Heart right ventricle (tissue), 16 donors: ENCODE measurements at regions not wholly inside any gene's neighbourhood (a gene's known extent, or its start where the extent isn't known, plus 50 kb on each side); places are given as distances from the start of the nearest gene placed in this dataset.
A peak's percentile ranks its signal among the peaks of the same experiment; 100 is the strongest.
"Not testable (repeated sequence)": the region's sequence is repeated elsewhere in the genome, so short reads cannot be mapped to it uniquely, and the experiment has no call there.

Source experiments
- ATAC-seq, 8 donors: fragments of 200-7000 bp; cut with Tn5 transposase; one replicate each; pipeline ENCODE4 v1.9.1; 2020; ENCODE audit warnings: mild to moderate bottlenecking in 8 of 8, moderate library complexity in 8 of 8, moderate number of reproducible peaks in 1 of 8
- DNase-seq, 2 donors: peaks; one replicate each; pipeline ENCODE4 v3.0.0-alpha.2; 2020
- H3K27ac ChIP-seq, 10 donors: fragments of 200-600 bp; sonication (generic) in 2 of 10; one replicate each; pipeline versions ENCODE4 v1.5.0 to v1.8.0; 2020 to 2022; ENCODE audit warnings: mild to moderate bottlenecking in 3 of 10
- H3K27me3 ChIP-seq, 7 donors: fragments of 200-600 bp; one replicate each; pipeline ENCODE4 v1.8.0; 2021 to 2022; ENCODE audit warnings: mild to moderate bottlenecking in 2 of 7
- H3K36me3 ChIP-seq, 9 donors: fragments of 200-600 bp; sonication (generic) in 1 of 9; one replicate each; pipeline versions ENCODE4 v1.5.0 to v1.8.0; 2020 to 2022; ENCODE audit warnings: mild to moderate bottlenecking in 2 of 9
- H3K4me1 ChIP-seq, 9 donors: fragments of 200-600 bp; sonication (generic) in 1 of 9; one replicate each; pipeline versions ENCODE4 v1.5.0 to v1.8.0; 2020 to 2022; ENCODE audit warnings: mild to moderate bottlenecking in 4 of 9
- H3K4me3 ChIP-seq, 10 donors: fragments of 200-600 bp; sonication (generic) in 2 of 10; one replicate each; pipeline versions ENCODE4 v1.5.0 to v1.8.0; 2020 to 2022; ENCODE audit warnings: mild to moderate bottlenecking in 7 of 10, moderate library complexity in 2 of 10
- H3K9me3 ChIP-seq, 11 donors: fragments of 200-600 bp in 10 of 11; sonication (generic) in 2 of 11; one replicate each; pipeline versions ENCODE4 v1.5.0 to v1.8.0; 2013 to 2022; ENCODE audit warnings: mild to moderate bottlenecking in 2 of 11, control low read depth in 1 of 11, moderate library complexity in 1 of 11
- WGBS, 2 donors: extraction: QIAGEN DNeasy Blood & Tissue Kit; methylation state at CpG; one replicate each; pipeline ENCODE4 v1.1.7; 2013; ENCODE audit warnings: inconsistent platforms in 1 of 2; 5-methylcytosine and 5-hydroxymethylcytosine counted together
- intact Hi-C, 10 donors: fragments of 100-400 bp; cut with DNase I; formaldehyde crosslinking; loops; one replicate each; pipeline versions ENCODE4 v1.11.1 to v1.14.2; 2022
- TF ChIP-seq, protein P1 (sequence below), 9 donors: fragments of 200-600 bp; sonication (generic) in 2 of 9; IDR thresholded peaks; one replicate each; pipeline versions ENCODE4 v1.5.0 to v1.8.0; 2021 to 2022; ENCODE audit warnings: antibody characterized with exemption in 9 of 9, mild to moderate bottlenecking in 5 of 9, moderate library complexity in 1 of 9
- donor health status: Arrhythmogenic right ventricular cardiomyopathy.
- donor health status: ischemic (EF 13 %, LVEDD 7.1; RV severe dilation, severe dysfunction).
- donor health status: healthy with polysubstance abuse.
- donor health status: DM: no; HTN: yes; CAD: no.
- donor health status: DM: no; HTN: no; CAD: no.
- donor health status: ischemic (EF 25% LVEDD 6.9; RV normal size, moderate dysfunction).
- donor health status: ischemic (EF 25% LVEDD 5.7; RV mildly dilated, moderate dysfunction).
- donor health status: healthy.
- donor health status: DM: yes; HTN: yes; CAD: no.
- donor health status: Ischemic cardiomyopathy.
- donor health status: ischemic (EF 35%, LVEDD 5.7; RV mildly dilated, moderate dysfunction).
- donor health status: nonischemic (EF 11% LVEDD 7.7; RV severe dilation, severe dysfunction).
- donor health status: DM: yes; HTN: yes; CAD: no.
- donor health status: PGD.
- donor health status: ischemic (EF 29% LVEDD 5.4; RV normal size, mild dysfunction).
- donor health status: nonischemic (EF 23%, LVEDD 6.1; RV moderate dilation, normal function).

GRCh38 chr5:155649666-155650065, 636.1 kb downstream of the KIF4B start:
- no peak overlapping the region for H3K4me3 ChIP-seq
- H3K4me1 ChIP-seq = no peaks in the 10 kb centered on the region
- TF ChIP-seq, protein P1, sequence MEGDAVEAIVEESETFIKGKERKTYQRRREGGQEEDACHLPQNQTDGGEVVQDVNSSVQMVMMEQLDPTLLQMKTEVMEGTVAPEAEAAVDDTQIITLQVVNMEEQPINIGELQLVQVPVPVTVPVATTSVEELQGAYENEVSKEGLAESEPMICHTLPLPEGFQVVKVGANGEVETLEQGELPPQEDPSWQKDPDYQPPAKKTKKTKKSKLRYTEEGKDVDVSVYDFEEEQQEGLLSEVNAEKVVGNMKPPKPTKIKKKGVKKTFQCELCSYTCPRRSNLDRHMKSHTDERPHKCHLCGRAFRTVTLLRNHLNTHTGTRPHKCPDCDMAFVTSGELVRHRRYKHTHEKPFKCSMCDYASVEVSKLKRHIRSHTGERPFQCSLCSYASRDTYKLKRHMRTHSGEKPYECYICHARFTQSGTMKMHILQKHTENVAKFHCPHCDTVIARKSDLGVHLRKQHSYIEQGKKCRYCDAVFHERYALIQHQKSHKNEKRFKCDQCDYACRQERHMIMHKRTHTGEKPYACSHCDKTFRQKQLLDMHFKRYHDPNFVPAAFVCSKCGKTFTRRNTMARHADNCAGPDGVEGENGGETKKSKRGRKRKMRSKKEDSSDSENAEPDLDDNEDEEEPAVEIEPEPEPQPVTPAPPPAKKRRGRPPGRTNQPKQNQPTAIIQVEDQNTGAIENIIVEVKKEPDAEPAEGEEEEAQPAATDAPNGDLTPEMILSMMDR (IDR thresholded peaks at IDR 0.05) = no peak
- DNase-seq (no peak), ATAC-seq (peak in 1 of 8 donors; percentile 57)
- H3K9me3 ChIP-seq = peaks cover 0 to 5% (median 0%) of the 10 kb centered on the region in 11 donors
- H3K27me3 ChIP-seq = no peaks in the 10 kb centered on the region
- WGBS, 2 donors = 45 to 48% methylated on average over 2 of the region's 2 CpGs
- H3K27ac ChIP-seq = no peak overlapping the region
- intact Hi-C loops = no loop called here
- no peaks in the 10 kb centered on the region for H3K36me3 ChIP-seq

DNA sequence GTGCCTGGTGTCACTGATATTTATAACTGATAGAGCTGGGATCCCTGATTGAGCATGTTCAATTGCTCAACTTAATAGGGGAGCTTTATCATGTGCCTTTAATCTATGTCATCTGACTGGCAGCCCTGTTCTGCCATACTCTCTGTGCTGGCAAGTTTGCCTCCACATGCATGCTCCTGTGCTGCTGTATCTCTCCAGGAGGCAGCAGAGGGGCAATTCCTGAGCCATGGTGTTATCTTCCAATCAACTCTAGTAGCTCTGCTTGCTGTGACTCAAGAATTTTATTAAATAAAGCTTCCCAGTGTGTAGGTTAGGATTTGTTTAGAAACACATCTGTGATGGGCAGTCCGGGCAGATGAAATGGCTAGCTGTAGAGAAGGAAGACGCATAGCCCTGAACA, 642.0 kb downstream of the KIF4B start:
- Histone ChIP-seq H3K9me3 (peaks cover 0 to 5% (median 0%) of the 10 kb centered on the region in 11 donors), H3K36me3 (no peaks in the 10 kb centered on the region), H3K4me3 (no peak overlapping the region), H3K27ac (no peak overlapping the region), H3K27me3 (no peaks in the 10 kb centered on the region), H3K4me1 (no peaks in the 10 kb centered on the region)
- TF ChIP-seq, protein P1 (IDR thresholded peaks at IDR 0.05) = no peak
- intact Hi-C loops = no loop called here
- 88 to 97% methylated on average over 2 of the region's 2 CpGs for WGBS, 2 donors
- ATAC-seq (no peak), DNase-seq (no peak)

DNA sequence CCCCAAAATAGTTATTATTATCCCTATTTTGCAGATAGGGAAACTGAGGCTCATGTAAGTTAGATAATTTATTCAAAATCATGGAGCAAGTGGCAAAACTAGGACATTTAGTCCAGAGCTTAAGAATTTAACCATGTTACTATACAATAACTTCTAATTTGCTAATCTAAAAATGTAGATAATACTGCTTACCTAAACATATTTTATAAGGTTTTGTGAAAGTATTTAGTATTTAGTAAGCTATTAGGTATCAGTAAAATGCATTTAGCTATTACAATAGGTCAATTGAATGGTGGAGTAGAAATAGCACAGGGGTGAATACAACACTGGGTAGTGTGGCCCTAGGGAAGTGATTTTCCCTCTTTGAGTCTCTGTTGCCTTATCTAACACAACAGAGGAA, 648.3 kb downstream of the KIF4B start:
- TF ChIP-seq, protein P1 (IDR thresholded peaks at IDR 0.05) = no peak
- Histone ChIP-seq H3K27me3 (no peaks in the 10 kb centered on the region), H3K4me3 (no peak overlapping the region), H3K9me3 (no peaks in the 10 kb centered on the region), H3K36me3 (no peaks in the 10 kb centered on the region), H3K4me1 (no peaks in the 10 kb centered on the region), H3K27ac (no peak overlapping the region)
- intact Hi-C loops = no loop called here
- ATAC-seq (no peak), DNase-seq (no peak)

DNA sequence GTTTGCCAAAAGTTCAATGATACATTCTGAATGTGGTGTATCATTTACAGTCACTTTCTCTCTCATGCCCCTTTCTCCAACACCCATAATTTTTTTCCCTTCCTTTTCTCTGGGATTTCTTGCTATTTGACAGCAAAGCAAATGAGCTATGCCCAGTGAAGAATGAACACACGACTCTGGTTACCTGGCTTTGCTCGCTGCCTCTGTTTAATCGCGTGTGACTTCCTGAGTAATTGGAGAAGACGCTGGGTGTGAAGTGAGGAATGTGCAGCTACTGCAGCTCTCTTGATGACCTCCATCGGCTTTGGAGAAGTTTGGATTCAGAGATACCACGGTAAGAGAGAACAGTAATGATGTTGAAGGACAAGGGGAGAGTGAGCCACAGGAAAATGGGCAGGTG, 651.8 kb downstream of the KIF4B start:
- intact Hi-C loops = no loop called here
- Histone ChIP-seq H3K27me3 (no peaks in the 10 kb centered on the region), H3K9me3 (no peaks in the 10 kb centered on the region), H3K36me3 (no peaks in the 10 kb centered on the region), H3K4me3 (no peak overlapping the region), H3K27ac (no peak overlapping the region), H3K4me1 (no peaks in the 10 kb centered on the region)
- DNase-seq (no peak), ATAC-seq (no peak)
- TF ChIP-seq, protein P1 (IDR thresholded peaks at IDR 0.05) = no peak
- 56 to 64% methylated on average over 7 of the region's 7 CpGs for WGBS, 2 donors

GRCh38 chr5:155672001-155672400, 655.0 kb upstream of the SGCD start:
- ATAC-seq, H3K27me3 ChIP-seq, H3K27ac ChIP-seq, H3K36me3 ChIP-seq, DNase-seq, H3K4me1 ChIP-seq, intact Hi-C loops, H3K4me3 ChIP-seq: not testable (repeated sequence)
- 56 to 64% methylated on average over 7 of the region's 7 CpGs for WGBS, 2 donors
- H3K9me3 ChIP-seq = peaks cover 0 to 23% (median 9%) of the 10 kb centered on the region in 11 donors
